ENCODE measurements at regions not wholly inside any gene's neighbourhood (a gene's known extent, or its start where the extent isn't known, plus 50 kb on each side); places are given as distances from the start of the nearest gene placed in this dataset.

DNA sequence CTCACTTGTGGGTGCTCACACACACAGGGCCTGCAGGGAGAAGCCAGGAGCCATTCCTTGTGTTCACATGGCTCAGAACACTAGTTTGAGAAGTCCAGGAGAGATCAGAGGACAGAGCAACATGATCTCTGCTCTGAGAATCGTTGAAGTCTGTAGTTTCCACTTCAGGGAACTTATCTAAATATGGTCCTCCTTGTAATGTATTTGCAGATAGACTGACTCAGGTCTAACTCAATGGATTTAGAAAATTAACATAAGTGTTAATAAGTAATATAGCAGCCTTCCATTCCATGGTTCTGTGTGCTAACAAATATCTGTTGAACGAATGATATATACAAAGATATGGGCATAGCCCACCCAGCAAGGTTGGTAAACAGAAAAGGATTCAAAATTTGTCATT lies 119.8 kb upstream of the STARD13 start:
- no peak for FAIRE-seq
- ChIA-PET POLR2A (no interaction called here), CTCF (interaction anchor here (0.6 kb wide), 1 partner anchor 19 kb away, joined by 3 read pairs; no protein-coding TSS in a partner anchor)
- WGBS (ENCODE audit: missing lambda C conversion rate), result 42% methylated on average over 2 of the region's 2 CpGs
- no peak for ATAC-seq
- DNase-seq (ENCODE audit: low read depth in 1 of 2, low spot score in 1 of 2), result no peak
- Histone ChIP-seq H3K9me3 (no peaks in the 10 kb centered on the region), H3K4me1 (no peaks in the 10 kb centered on the region), H3K4me3 (no peak overlapping the region), H3K4me2 (no peak overlapping the region), H3K27ac (no peak overlapping the region)
- TF ChIP-seq PBX3 (IDR thresholded peaks at IDR 0.05) (no peak), EHF (CRISPR knock-in tag; IDR thresholded peaks at IDR 0.05) (no peak), ZC3H11A (IDR thresholded peaks at IDR 0.05) (no peak), JUNB (IDR thresholded peaks at IDR 0.05) (no peak), RCOR1 (IDR thresholded peaks at IDR 0.05; ENCODE audit: low read depth, low read length) (no peak), PHF8 (IDR thresholded peaks at IDR 0.05; ENCODE audit: borderline replicate concordance, low read depth) (no peak), BCL3 (IDR thresholded peaks at IDR 0.05) (no peak), RNF2 (IDR thresholded peaks at IDR 0.05; ENCODE audit: borderline replicate concordance, low read depth) (no peak)
- TF ChIP-seq, protein P1, sequence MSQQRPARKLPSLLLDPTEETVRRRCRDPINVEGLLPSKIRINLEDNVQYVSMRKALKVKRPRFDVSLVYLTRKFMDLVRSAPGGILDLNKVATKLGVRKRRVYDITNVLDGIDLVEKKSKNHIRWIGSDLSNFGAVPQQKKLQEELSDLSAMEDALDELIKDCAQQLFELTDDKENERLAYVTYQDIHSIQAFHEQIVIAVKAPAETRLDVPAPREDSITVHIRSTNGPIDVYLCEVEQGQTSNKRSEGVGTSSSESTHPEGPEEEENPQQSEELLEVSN (IDR thresholded peaks at IDR 0.05; ENCODE audit: borderline replicate concordance, low read depth), result no peak

DNA sequence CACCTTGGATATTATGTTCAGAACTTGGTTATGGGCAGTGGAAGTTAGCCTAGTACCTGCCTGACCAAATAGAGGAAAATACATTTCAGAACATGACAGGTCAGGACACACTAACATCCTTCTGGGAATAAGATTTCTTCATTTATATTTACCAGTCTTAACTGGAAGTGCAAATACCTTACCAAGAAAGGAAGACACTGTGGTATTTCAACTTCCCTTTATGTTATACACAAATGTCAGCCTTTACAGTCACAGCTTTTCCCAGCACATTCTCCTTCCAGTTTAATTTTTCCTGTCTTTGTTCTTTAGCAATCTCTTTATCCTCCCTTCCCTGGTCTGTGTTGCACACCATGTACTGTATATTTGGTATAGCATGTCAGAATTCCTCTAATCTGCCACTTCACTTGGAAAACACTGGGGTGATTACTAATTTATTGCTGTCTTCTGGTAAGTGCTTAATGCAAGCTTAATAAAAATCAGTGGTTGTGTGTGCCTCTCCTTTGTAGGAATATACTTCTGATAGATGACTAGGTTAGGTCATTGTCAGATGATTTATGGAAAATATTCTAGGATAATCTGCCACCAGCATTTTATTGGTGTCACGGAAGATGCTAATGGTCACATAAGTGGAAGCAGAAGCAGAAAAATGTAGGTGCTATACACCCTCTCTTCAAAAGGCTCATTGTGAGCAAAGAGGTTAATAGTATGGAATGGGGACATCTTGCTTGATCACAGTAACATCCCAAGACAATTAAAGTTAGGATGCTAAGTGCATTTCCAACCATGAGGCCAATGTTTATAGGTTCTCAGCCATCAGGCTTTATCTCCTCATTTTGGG lies 124.3 kb upstream of the STARD13 start:
- no peak for ATAC-seq
- POLR2A ChIA-PET, result no interaction called here
- H3K27ac ChIP-seq, result no peak overlapping the region
- H3K9me3 ChIP-seq, result no peaks in the 10 kb centered on the region
- CTCF ChIA-PET, result no interaction called here
- TF ChIP-seq CHD2 (IDR thresholded peaks at IDR 0.05; ENCODE audit: low read length, partially characterized antibody) (no peak), NFE2L2 (conservative IDR thresholded peaks at IDR 0.05; ENCODE audit: low read length) (no peak), EHMT2 (IDR thresholded peaks at IDR 0.05; ENCODE audit: low read depth) (no peak), JUNB (IDR thresholded peaks at IDR 0.05) (no peak), MAFK (IDR thresholded peaks at IDR 0.05; ENCODE audit: partially characterized antibody) (no peak), NR3C1 (IDR thresholded peaks at IDR 0.05) (no peak), RARB (CRISPR knock-in tag; IDR thresholded peaks at IDR 0.05) (no peak), EP300 (IDR thresholded peaks at IDR 0.05) (no peak), ZFP36 (IDR thresholded peaks at IDR 0.05; ENCODE audit: borderline replicate concordance, partially characterized antibody) (no peak), CHD4 (IDR thresholded peaks at IDR 0.05; ENCODE audit: borderline replicate concordance) (no peak), RFX5 (IDR thresholded peaks at IDR 0.05) (no peak), CTCF (IDR thresholded peaks at IDR 0.05) (no peak), TP53 (CRISPR knock-in tag; IDR thresholded peaks at IDR 0.05) (no peak), RAD21 (conservative IDR thresholded peaks at IDR 0.05 in 1 of 2, IDR thresholded peaks at IDR 0.05 in 1 of 2) (no peak), MAX (IDR thresholded peaks at IDR 0.05) (no peak)
- TF ChIP-seq, protein P1 (IDR thresholded peaks at IDR 0.05; ENCODE audit: borderline replicate concordance, low read depth), result no peak
- DNase-seq (ENCODE audit: low read depth in 1 of 2, low spot score in 1 of 2), result no peak
- H3K4me1 ChIP-seq, result no peaks in the 10 kb centered on the region
- WGBS (ENCODE audit: missing lambda C conversion rate), result 86% methylated on average over 1 of the region's 1 CpG
- FAIRE-seq, result no peak
- no peak overlapping the region for H3K4me3 ChIP-seq
- H3K4me2 ChIP-seq, result no peak overlapping the region
